Hepatocyte (in vitro differentiated cells): ENCODE measurements at regions not wholly inside any gene's neighbourhood (a gene's known extent, or its start where the extent isn't known, plus 50 kb on each side); places are given as distances from the start of the nearest gene placed in this dataset.
A peak's percentile ranks its signal among the peaks of the same experiment; 100 is the strongest.

Experiments used
- DNase-seq: peaks from one replicate; pipeline ENCODE4 v3.0.0-alpha.2; 2016; ENCODE audit warnings: low spot score
- H2AFZ ChIP-seq: fragments of 200-600 bp; sonication (generic); 2 replicates; pipeline ENCODE4 v1.6.0; 2016; ENCODE audit warnings: antibody characterized with exemption, mild to moderate bottlenecking
- H3K27ac ChIP-seq: fragments of 200-600 bp; sonication (generic); 2 replicates; pipeline ENCODE4 v1.5.1; 2016; ENCODE audit warnings: mild to moderate bottlenecking
- H3K27me3 ChIP-seq: fragments of 200-600 bp; sonication (generic); 2 replicates; pipeline ENCODE4 v1.6.1; 2016
- H3K36me3 ChIP-seq: fragments of 200-600 bp; sonication (generic); replicated peaks from 2 replicates; pipeline ENCODE4 v1.5.1; 2016; ENCODE audit warnings: low read depth; ENCODE audit not compliant: insufficient read depth
- H3K4me1 ChIP-seq: fragments of 200-600 bp; sonication (generic); 2 replicates; pipeline ENCODE4 v1.5.1; 2016; ENCODE audit warnings: mild to moderate bottlenecking, moderate library complexity; ENCODE audit not compliant: insufficient read depth
- H3K4me2 ChIP-seq: fragments of 200-600 bp; sonication (generic); 2 replicates; pipeline ENCODE4 v1.6.0; 2016
- H3K4me3 ChIP-seq: fragments of 200-600 bp; sonication (generic); 2 replicates; pipeline ENCODE4 v1.5.1; 2016; ENCODE audit warnings: mild to moderate bottlenecking
- H3K79me2 ChIP-seq: fragments of 200-600 bp; sonication (generic); 2 replicates; pipeline ENCODE4 v1.6.0; 2017; ENCODE audit warnings: mild to moderate bottlenecking
- H3K9me2 ChIP-seq: fragments of 200-600 bp; sonication (generic); replicated peaks from 2 replicates; pipeline ENCODE4 v1.6.0; 2017; ENCODE audit warnings: mild to moderate bottlenecking; ENCODE audit not compliant: insufficient read depth
- H3K9me3 ChIP-seq: fragments of 200-600 bp; sonication (generic); 2 replicates; pipeline ENCODE4 v1.5.1; 2016; ENCODE audit warnings: low read depth, mild to moderate bottlenecking
- H4K20me1 ChIP-seq: fragments of 200-600 bp; sonication (generic); 2 replicates; pipeline ENCODE4 v1.6.0; 2016; ENCODE audit warnings: mild to moderate bottlenecking; ENCODE audit not compliant: insufficient read depth, poor library complexity, severe bottlenecking
- EZH2 ChIP-seq: fragments of 200-600 bp; sonication (generic); IDR thresholded peaks from 2 replicates; pipeline ENCODE4 v1.6.1; 2016; ENCODE audit warnings: antibody characterized with exemption, mild to moderate bottlenecking, borderline replicate concordance
- EZH2phosphoT487 ChIP-seq: fragments of 200-600 bp; sonication (generic); IDR thresholded peaks from one replicate; pipeline ENCODE4 v1.6.1; 2018; ENCODE audit warnings: antibody characterized with exemption, mild to moderate bottlenecking, low read depth, moderate library complexity; ENCODE audit not compliant: unreplicated experiment, severe bottlenecking
- WGBS: methylation state at CpG from one replicate; pipeline ENCODE4 v1.1.6; 2016; ENCODE audit warnings: low lambda C conversion rate; ENCODE audit errors: missing lambda C conversion rate; 5-methylcytosine and 5-hydroxymethylcytosine counted together
- TF ChIP-seq, protein P1 (sequence below): fragments of 200-600 bp; sonication (generic); IDR thresholded peaks from 2 replicates; pipeline ENCODE4 v1.5.1; 2016; ENCODE audit warnings: antibody characterized with exemption, mild to moderate bottlenecking; ENCODE audit not compliant: poor library complexity

GRCh38 chr4:89579771-89580170 is 257.2 kb downstream of the SNCA start:
- no peaks in the 10 kb centered on the region for H3K9me2 ChIP-seq
- H3K27me3 ChIP-seq, result no peaks in the 10 kb centered on the region
- H3K4me2 ChIP-seq, result no peak overlapping the region
- peak; percentile 23 for DNase-seq
- H3K36me3 ChIP-seq, result no peaks in the 10 kb centered on the region
- TF ChIP-seq EZH2 (no peak), EZH2phosphoT487 (no peak)
- TF ChIP-seq, protein P1, sequence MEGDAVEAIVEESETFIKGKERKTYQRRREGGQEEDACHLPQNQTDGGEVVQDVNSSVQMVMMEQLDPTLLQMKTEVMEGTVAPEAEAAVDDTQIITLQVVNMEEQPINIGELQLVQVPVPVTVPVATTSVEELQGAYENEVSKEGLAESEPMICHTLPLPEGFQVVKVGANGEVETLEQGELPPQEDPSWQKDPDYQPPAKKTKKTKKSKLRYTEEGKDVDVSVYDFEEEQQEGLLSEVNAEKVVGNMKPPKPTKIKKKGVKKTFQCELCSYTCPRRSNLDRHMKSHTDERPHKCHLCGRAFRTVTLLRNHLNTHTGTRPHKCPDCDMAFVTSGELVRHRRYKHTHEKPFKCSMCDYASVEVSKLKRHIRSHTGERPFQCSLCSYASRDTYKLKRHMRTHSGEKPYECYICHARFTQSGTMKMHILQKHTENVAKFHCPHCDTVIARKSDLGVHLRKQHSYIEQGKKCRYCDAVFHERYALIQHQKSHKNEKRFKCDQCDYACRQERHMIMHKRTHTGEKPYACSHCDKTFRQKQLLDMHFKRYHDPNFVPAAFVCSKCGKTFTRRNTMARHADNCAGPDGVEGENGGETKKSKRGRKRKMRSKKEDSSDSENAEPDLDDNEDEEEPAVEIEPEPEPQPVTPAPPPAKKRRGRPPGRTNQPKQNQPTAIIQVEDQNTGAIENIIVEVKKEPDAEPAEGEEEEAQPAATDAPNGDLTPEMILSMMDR, result no peak
- H3K4me3 ChIP-seq, result no peak overlapping the region
- H2AFZ ChIP-seq, result no peak overlapping the region
- peak overlapping the region; percentile 36 for H3K27ac ChIP-seq
- H4K20me1 ChIP-seq, result no peaks in the 10 kb centered on the region
- 0% methylated on average over 1 of the region's 1 CpG for WGBS
- no peaks in the 10 kb centered on the region for H3K79me2 ChIP-seq
- H3K4me1 ChIP-seq, result no peaks in the 10 kb centered on the region
- no peaks in the 10 kb centered on the region for H3K9me3 ChIP-seq

- H3K27ac ChIP-seq, result no peak overlapping the region
- DNase-seq, result no peak
- no peak for TF ChIP-seq EZH2phosphoT487
- TF ChIP-seq, protein P1, result no peak
- no peak for TF ChIP-seq EZH2
Observed at GRCh38 chr4:89576246-89576645, 260.7 kb downstream of the SNCA start.

GRCh38 chr4:89575840-89576239 is 261.1 kb downstream of the SNCA start:
- WGBS, result 89% methylated on average over 1 of the region's 1 CpG
- Histone ChIP-seq H3K27ac (no peak overlapping the region), H3K9me2 (no peaks in the 10 kb centered on the region)

More at GRCh38 chr4:89576246-89576645, 260.7 kb downstream of the SNCA start:
- no peak overlapping the region for H3K4me2 ChIP-seq
- H2AFZ ChIP-seq, result no peak overlapping the region
- H3K36me3 ChIP-seq, result no peaks in the 10 kb centered on the region
- H3K79me2 ChIP-seq, result no peaks in the 10 kb centered on the region
- H3K27me3 ChIP-seq, result no peaks in the 10 kb centered on the region
- no peak overlapping the region for H3K4me3 ChIP-seq
- no peaks in the 10 kb centered on the region for H4K20me1 ChIP-seq
- no peaks in the 10 kb centered on the region for H3K4me1 ChIP-seq
- H3K9me2 ChIP-seq, result no peaks in the 10 kb centered on the region
- H3K9me3 ChIP-seq, result no peaks in the 10 kb centered on the region

More at GRCh38 chr4:89575840-89576239, 261.1 kb downstream of the SNCA start:
- no peaks in the 10 kb centered on the region for H4K20me1 ChIP-seq
- H3K27me3 ChIP-seq, result no peaks in the 10 kb centered on the region
- no peaks in the 10 kb centered on the region for H3K9me3 ChIP-seq
- H2AFZ ChIP-seq, result no peak overlapping the region
- H3K79me2 ChIP-seq, result no peaks in the 10 kb centered on the region
- no peaks in the 10 kb centered on the region for H3K4me1 ChIP-seq
- H3K4me2 ChIP-seq, result no peak overlapping the region
- TF ChIP-seq EZH2 (no peak), EZH2phosphoT487 (no peak)
- TF ChIP-seq, protein P1, result no peak
- no peak overlapping the region for H3K4me3 ChIP-seq
- no peaks in the 10 kb centered on the region for H3K36me3 ChIP-seq
- DNase-seq, result no peak
